Keratinocyte (primary cell): ENCODE measurements at regions not wholly inside any gene's neighbourhood (a gene's known extent, or its start where the extent isn't known, plus 50 kb on each side); places are given as distances from the start of the nearest gene placed in this dataset.

Experiments
- DNase-seq: peaks from one replicate; pipeline ENCODE4 v3.0.0-alpha.2; 2011; ENCODE audit warnings: low read depth, missing footprints, low spot score
- FAIRE-seq: peaks from 2 replicates; lab custom pipeline; 2011; peaks lifted over from hg19 to GRCh38; lab: Jason Lieb, UNC
- H2AFZ ChIP-seq: 2 replicates; pipeline ENCODE4 v1.6.0; 2012; ENCODE audit warnings: low read length, control low read depth, inconsistent platforms; ENCODE audit not compliant: control insufficient read depth
- H3K27ac ChIP-seq: 2 replicates; pipeline ENCODE4 v1.5.1; 2011; ENCODE audit warnings: low read length; ENCODE audit not compliant: control insufficient read depth, insufficient read depth
- H3K27me3 ChIP-seq: 3 replicates; pipeline ENCODE4 v1.6.0; 2011; ENCODE audit warnings: low read length; ENCODE audit not compliant: control insufficient read depth, insufficient read depth; ENCODE audit errors: extremely low read depth
- H3K36me3 ChIP-seq, 2 experiments: 2 replicates in 1 of 2; 3 replicates in 1 of 2; pipeline ENCODE4 v1.5.1; 2011; ENCODE audit warnings: low read length in 2 of 2, mild to moderate bottlenecking in 1 of 2; ENCODE audit not compliant: control insufficient read depth in 2 of 2, insufficient read depth in 2 of 2; ENCODE audit errors: extremely low read depth in 1 of 2
- H3K4me1 ChIP-seq: 3 replicates; pipeline ENCODE4 v1.5.1; 2011; ENCODE audit warnings: low read length; ENCODE audit not compliant: control insufficient read depth, insufficient read depth; ENCODE audit errors: extremely low read depth
- H3K4me2 ChIP-seq: 3 replicates; pipeline ENCODE4 v1.6.0; 2011; ENCODE audit warnings: low read depth, low read length; ENCODE audit not compliant: control insufficient read depth, insufficient read depth; ENCODE audit errors: extremely low read depth
- H3K4me3 ChIP-seq, 3 experiments: fragments of 200-600 bp in 1 of 3; sonication (generic) in 1 of 3; 2 replicates in 2 of 3; 3 replicates in 1 of 3; pipeline ENCODE4 v1.5.1; 2011 to 2016; ENCODE audit warnings: low read length in 3 of 3, mild to moderate bottlenecking in 3 of 3, control low read depth in 2 of 3, inconsistent platforms in 1 of 3, low read depth in 1 of 3, mixed read lengths in 1 of 3, mixed run types in 1 of 3, moderate library complexity in 1 of 3; ENCODE audit not compliant: control insufficient read depth in 2 of 3, insufficient read depth in 2 of 3; ENCODE audit errors: extremely low read depth in 1 of 3
- H3K79me2 ChIP-seq: 2 replicates; pipeline ENCODE4 v1.6.0; 2012; ENCODE audit warnings: low read length; ENCODE audit not compliant: control insufficient read depth, insufficient read depth
- H3K9ac ChIP-seq: 3 replicates; pipeline ENCODE4 v1.6.0; 2011; ENCODE audit warnings: low read length; ENCODE audit not compliant: control insufficient read depth, insufficient read depth; ENCODE audit errors: extremely low read depth
- H3K9me1 ChIP-seq: 3 replicates; pipeline ENCODE4 v1.6.0; 2011; ENCODE audit warnings: low read length; ENCODE audit not compliant: control insufficient read depth, insufficient read depth; ENCODE audit errors: extremely low read depth
- H3K9me3 ChIP-seq: 2 replicates; pipeline ENCODE4 v1.5.1; 2012; ENCODE audit warnings: low read depth, low read length; ENCODE audit not compliant: control insufficient read depth
- H4K20me1 ChIP-seq: 3 replicates; pipeline ENCODE4 v1.6.0; 2011; ENCODE audit warnings: low read length; ENCODE audit not compliant: control insufficient read depth, insufficient read depth; ENCODE audit errors: extremely low read depth
- EZH2 ChIP-seq: IDR thresholded peaks from one replicate; pipeline ENCODE4 v1.6.1; 2012; ENCODE audit warnings: inconsistent platforms, mild to moderate bottlenecking, low read length, moderate library complexity
- dilution Hi-C: fragments of 300-500 bp; cut with MboI; formaldehyde crosslinking; loops from one replicate; pipeline ENCODE4 v1.7.0; 2020; ENCODE audit warnings: low sequenced_read_pairs; ENCODE audit not compliant: extremely low pct_ligation_motif_present
- TF ChIP-seq, protein P1 (sequence below), 3 experiments: IDR thresholded peaks in 1 of 3; conservative IDR thresholded peaks in 1 of 3; optimal IDR thresholded peaks in 1 of 3; 2 replicates in 2 of 3; 3 replicates in 1 of 3; pipeline versions ENCODE3 to v1.5.1; 2011; ENCODE audit warnings: low read length in 3 of 3, mild to moderate bottlenecking in 3 of 3, moderate library complexity in 2 of 3, control low read depth in 1 of 3, inconsistent platforms in 1 of 3; ENCODE audit not compliant: insufficient read depth in 2 of 3; ENCODE audit errors: extremely low read depth in 1 of 3

DNA sequence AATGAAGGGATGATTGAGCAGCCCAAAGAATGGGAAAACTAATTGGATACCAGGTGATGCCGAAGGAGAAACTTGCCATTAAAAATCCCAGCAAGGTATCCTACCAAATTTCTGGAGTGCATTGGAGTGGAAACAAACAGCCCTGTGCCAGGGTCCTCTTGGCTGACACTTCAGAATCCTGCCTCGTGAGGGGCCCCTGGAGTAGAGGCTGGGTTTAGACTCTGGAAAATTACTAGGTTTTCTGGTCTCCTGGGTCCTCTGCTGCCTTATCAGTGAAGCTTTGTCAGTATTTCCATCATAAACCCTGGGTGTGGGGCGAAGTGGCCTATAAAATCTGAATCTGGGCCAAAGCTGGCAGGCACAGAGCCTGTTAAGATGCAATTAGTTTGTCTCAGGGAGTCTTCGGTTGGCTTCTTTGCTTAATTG lies 289.2 kb upstream of the USP24 start:
- no peaks in the 10 kb centered on the region for H3K36me3 ChIP-seq
- no peak overlapping the region for H2AFZ ChIP-seq
- no peak for TF ChIP-seq EZH2
- TF ChIP-seq, protein P1, sequence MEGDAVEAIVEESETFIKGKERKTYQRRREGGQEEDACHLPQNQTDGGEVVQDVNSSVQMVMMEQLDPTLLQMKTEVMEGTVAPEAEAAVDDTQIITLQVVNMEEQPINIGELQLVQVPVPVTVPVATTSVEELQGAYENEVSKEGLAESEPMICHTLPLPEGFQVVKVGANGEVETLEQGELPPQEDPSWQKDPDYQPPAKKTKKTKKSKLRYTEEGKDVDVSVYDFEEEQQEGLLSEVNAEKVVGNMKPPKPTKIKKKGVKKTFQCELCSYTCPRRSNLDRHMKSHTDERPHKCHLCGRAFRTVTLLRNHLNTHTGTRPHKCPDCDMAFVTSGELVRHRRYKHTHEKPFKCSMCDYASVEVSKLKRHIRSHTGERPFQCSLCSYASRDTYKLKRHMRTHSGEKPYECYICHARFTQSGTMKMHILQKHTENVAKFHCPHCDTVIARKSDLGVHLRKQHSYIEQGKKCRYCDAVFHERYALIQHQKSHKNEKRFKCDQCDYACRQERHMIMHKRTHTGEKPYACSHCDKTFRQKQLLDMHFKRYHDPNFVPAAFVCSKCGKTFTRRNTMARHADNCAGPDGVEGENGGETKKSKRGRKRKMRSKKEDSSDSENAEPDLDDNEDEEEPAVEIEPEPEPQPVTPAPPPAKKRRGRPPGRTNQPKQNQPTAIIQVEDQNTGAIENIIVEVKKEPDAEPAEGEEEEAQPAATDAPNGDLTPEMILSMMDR (optimal IDR thresholded peaks at IDR 0.05 in 1 of 3, IDR thresholded peaks at IDR 0.05 in 1 of 3, conservative IDR thresholded peaks at IDR 0.05 in 1 of 3; ENCODE audit: extremely low read depth in 1 of 3, insufficient read depth in 2 of 3, low read length in 3 of 3): no peak
- no peaks in the 10 kb centered on the region for H3K4me1 ChIP-seq
- DNase-seq (no peak), FAIRE-seq (no peak)
- H3K4me3 ChIP-seq: no peak overlapping the region
- no peaks in the 10 kb centered on the region for H3K9me3 ChIP-seq
- no peak overlapping the region for H3K9ac ChIP-seq
- no peaks in the 10 kb centered on the region for H3K27me3 ChIP-seq
- no peak overlapping the region for H3K4me2 ChIP-seq
- no peaks in the 10 kb centered on the region for H3K79me2 ChIP-seq
- dilution Hi-C loops: loop anchor here (25.0 kb wide), 1 partner anchor 708 kb away; no protein-coding TSS in a partner anchor
- no peak overlapping the region for H3K27ac ChIP-seq
- H4K20me1 ChIP-seq: no peaks in the 10 kb centered on the region
- H3K9me1 ChIP-seq: no peaks in the 10 kb centered on the region

DNA sequence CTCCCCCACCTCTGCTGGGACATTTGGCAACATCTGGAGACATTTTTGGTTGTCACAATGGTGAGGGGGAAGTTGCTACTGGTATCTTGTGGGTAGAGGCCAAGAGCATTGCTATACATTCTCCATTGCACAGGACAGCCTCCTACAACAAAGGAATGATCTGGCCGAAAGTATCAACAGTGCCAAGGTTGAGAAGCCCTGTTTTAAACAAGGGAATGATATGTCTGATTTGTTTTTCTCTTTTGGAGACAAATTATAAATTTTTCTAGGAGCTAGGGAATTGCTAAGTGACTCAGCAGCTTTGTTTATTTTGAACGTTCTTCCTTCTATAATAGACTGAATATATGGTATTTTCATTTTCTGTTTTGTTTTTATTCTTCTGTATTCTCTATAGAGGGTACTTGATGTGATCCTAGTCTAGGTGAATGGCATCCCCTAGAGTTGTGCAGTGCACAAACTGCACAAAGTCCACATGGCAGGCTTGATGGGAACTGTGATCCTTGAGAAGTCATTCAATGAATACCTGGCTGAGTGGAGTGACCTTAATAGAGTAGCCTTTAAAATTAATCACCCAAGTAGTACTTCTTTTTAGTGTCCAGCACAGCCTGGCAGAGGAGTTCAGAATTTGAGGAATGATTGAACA lies 288.6 kb upstream of the USP24 start:
- Histone ChIP-seq H3K4me1 (no peaks in the 10 kb centered on the region), H3K27me3 (no peaks in the 10 kb centered on the region)
- dilution Hi-C loops: loop anchor here (25.0 kb wide), 1 partner anchor 709 kb away; no protein-coding TSS in a partner anchor

More for the DNA sequence above, 288.6 kb upstream of the USP24 start:
- Histone ChIP-seq H3K27ac (no peak overlapping the region), H3K9me1 (no peaks in the 10 kb centered on the region), H3K9me3 (no peaks in the 10 kb centered on the region), H3K36me3 (no peaks in the 10 kb centered on the region), H3K4me2 (no peak overlapping the region), H2AFZ (no peak overlapping the region), H4K20me1 (no peaks in the 10 kb centered on the region), H3K79me2 (no peaks in the 10 kb centered on the region), H3K9ac (no peak overlapping the region), H3K4me3 (no peak overlapping the region)
- DNase-seq: no peak
- FAIRE-seq: no peak
- TF ChIP-seq, protein P1 (optimal IDR thresholded peaks at IDR 0.05 in 1 of 3, IDR thresholded peaks at IDR 0.05 in 1 of 3, conservative IDR thresholded peaks at IDR 0.05 in 1 of 3; ENCODE audit: extremely low read depth in 1 of 3, insufficient read depth in 2 of 3, low read length in 3 of 3): no peak
- no peak for TF ChIP-seq EZH2
